DMS153 (cell line): ENCODE measurements at regions not wholly inside any gene's neighbourhood (a gene's known extent, or its start where the extent isn't known, plus 50 kb on each side); places are given as distances from the start of the nearest gene placed in this dataset.
A peak's percentile ranks its signal among the peaks of the same experiment; 100 is the strongest.
"Not testable (repeated sequence)": the region's sequence is repeated elsewhere in the genome, so short reads cannot be mapped to it uniquely, and the experiment has no call there.

Source experiments
- DNase-seq: peaks from one replicate; lab custom pipeline; 2025; lab: John Stamatoyannopoulos, UW

DNA sequence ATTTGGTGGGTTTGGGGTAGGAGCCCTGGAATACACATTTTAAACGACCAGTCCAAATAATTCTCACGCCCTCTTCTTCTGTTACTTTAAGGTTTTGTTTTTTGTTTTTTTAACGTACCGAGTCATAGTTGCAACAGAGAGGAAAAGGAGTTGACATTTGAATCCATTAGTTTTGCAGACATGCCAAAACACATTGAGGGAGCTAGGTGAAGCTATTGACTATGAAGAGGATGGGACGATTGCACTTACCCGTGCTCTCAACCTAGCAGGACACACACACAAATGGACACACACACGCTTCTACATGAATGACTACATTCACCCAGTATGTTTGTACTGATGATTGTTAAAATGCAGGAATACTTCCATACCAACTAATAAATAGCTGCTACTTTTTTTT lies 54.3 kb upstream of the CIT start:
- no peak for DNase-seq

DNA sequence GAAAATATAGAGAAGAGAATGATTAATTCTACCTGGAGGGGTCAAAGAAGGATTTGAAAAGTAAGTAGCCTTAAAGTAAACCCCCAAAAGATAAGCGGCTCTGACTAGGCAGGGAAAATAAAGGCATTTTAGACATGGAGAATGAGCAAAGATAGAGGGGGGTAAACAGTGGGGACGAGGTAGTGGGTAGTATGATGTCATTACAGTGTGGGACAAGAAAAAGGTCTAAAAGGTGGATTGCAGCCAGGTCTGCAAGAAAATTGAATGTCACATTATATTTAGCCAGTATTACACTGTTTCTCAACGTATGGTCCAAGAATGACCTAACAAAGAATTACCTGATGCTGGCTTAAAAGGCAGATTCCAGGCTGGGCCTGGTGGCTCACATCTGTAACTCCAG lies 55.8 kb upstream of the CIT start:
- no peak for DNase-seq

DNA sequence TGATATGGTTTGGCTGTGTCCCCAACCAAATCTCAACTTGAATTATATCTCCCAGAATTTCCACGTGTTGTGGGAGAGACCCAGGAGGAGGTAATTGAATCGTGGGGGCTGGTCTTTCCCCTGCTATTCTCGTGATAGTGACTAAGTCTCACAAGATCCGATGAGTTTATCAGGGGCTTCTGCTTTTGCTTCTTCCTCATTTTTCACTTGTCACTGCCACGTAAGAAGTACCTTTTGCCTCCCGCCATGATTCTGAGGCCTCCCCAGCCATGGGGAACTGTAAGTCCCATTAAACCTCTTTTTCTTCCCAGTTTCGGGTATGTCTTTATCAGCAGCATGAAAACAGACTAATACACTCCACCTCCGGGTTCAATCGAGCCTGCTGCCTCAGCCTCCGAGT lies 54.3 kb upstream of the BICDL1 start:
- DNase-seq = not testable (repeated sequence)

DNA sequence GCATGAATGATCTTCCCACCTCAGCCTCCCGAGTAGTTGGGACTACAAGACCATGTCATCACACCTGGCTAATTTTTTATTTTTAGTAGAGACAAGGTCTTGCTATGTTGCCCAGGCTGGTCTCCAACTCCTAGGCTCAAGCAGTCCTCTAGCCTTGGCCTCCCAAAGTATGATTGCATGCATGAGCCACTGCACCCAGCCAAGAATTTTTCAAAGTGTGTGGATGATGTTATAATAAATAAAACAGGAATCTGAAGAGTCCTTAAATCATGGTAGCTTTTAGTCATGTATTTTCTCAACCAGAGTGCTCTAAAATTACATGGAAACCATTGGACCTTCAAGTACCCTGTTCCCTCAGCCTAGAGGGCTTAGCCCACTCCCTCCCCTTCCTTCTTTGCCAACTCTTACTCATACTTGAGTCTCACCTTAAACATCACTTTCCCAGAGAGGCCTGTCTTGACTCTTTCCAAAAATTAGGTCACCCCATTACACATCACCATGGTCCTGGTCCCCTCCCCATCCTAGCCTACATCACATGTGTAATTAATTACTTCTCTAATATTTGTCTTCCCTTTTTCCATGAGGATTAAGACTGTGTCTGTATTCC lies 52.2 kb upstream of the BICDL1 start:
- DNase-seq = no peak

DNA sequence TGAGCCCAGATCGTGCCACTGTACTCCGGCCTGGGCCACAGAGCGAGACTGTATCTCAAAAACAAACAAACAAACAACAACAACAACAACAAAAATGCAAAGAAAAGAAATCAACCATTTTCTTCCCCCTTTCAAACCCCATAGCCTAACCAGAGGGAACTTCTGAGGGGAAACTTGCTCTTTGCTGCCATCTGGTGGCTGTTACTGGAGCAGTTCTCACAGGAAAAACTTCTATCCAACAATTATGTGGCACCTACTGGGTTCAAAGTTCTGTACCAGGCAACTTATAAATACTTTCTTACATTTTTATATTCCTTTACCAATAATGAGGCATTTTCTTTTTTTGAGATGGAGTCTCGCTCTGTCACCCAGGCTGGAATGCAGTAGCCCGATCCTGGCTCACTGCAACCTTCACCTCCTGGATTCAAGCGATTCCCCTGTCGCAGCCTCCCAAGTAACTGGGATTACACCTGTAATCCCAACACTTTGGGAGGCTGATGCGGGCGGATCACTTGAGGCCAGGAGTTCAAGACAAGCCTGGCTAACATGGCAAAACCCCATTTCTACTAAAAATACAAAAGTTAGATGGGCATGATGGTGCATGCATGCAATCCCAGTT lies 50.9 kb upstream of the BICDL1 start:
- peak; percentile 22 for DNase-seq
